Right renal pelvis (tissue), 4 donors: ENCODE measurements at regions not wholly inside any gene's neighbourhood (a gene's known extent, or its start where the extent isn't known, plus 50 kb on each side); places are given as distances from the start of the nearest gene placed in this dataset.
"Not testable (repeated sequence)": the region's sequence is repeated elsewhere in the genome, so short reads cannot be mapped to it uniquely, and the experiment has no call there.

Source experiments
- DNase-seq, 4 donors: peaks; one replicate each; pipeline ENCODE4 v3.0.0-alpha.2; 2013; ENCODE audit warnings: low read depth in 4 of 4, low spot score in 3 of 4, missing footprints in 1 of 4

GRCh38 chr6:159594750-159595117, 98.3 kb downstream of the SOD2 start:
- DNase-seq = no peak

- no peak for DNase-seq
These were observed 98.8 kb downstream of the SOD2 start for GRCh38 chr6:159594106-159594749.

GRCh38 chr6:159590835-159591234, 102.2 kb downstream of the SOD2 start:
- no peak for DNase-seq

GRCh38 chr6:159586684-159587083, 106.4 kb downstream of the SOD2 start:
- DNase-seq = no peak

- no peak for DNase-seq
These were observed 110.3 kb downstream of the SOD2 start for GRCh38 chr6:159582736-159583135.

GRCh38 chr6:159578629-159579028, 114.4 kb downstream of the SOD2 start:
- DNase-seq = no peak

GRCh38 chr6:159577564-159577963, 115.5 kb downstream of the SOD2 start:
- no peak for DNase-seq

GRCh38 chr6:159572439-159573110, 120.5 kb downstream of the SOD2 start:
- DNase-seq = no peak

GRCh38 chr6:159565181-159565710, 127.8 kb downstream of the SOD2 start:
- DNase-seq = no peak

- DNase-seq = no peak
These were observed 128.6 kb downstream of the SOD2 start for GRCh38 chr6:159564456-159564855.

- DNase-seq = no peak
These were observed 136.0 kb downstream of the SOD2 start for GRCh38 chr6:159557031-159557430.

- DNase-seq = no peak
These were observed 137.8 kb downstream of the SOD2 start for GRCh38 chr6:159555082-159555875.

- no peak for DNase-seq
These were observed 151.7 kb downstream of the SOD2 start for GRCh38 chr6:159541296-159541695.

GRCh38 chr6:159540883-159541282, 152.2 kb downstream of the SOD2 start:
- no peak for DNase-seq

GRCh38 chr6:159540152-159540551, 152.9 kb downstream of the SOD2 start:
- no peak for DNase-seq

GRCh38 chr6:159538031-159538430, 155.0 kb downstream of the SOD2 start:
- DNase-seq = not testable (repeated sequence)

GRCh38 chr6:159535656-159536350, 157.2 kb downstream of the SOD2 start:
- no peak for DNase-seq

GRCh38 chr6:159533568-159533967, 159.5 kb downstream of the SOD2 start:
- DNase-seq = no peak

GRCh38 chr6:159533016-159533415, 160.0 kb downstream of the SOD2 start:
- no peak for DNase-seq

GRCh38 chr6:159532155-159532554, 160.9 kb downstream of the SOD2 start:
- DNase-seq = no peak

GRCh38 chr6:159529934-159530333, 163.1 kb downstream of the SOD2 start:
- DNase-seq = no peak
